ENCODE measurements at regions not wholly inside any gene's neighbourhood (a gene's known extent, or its start where the extent isn't known, plus 50 kb on each side); places are given as distances from the start of the nearest gene placed in this dataset.

- H3K4me1 ChIP-seq: no peaks in the 10 kb centered on the region
- no peaks in the 10 kb centered on the region for H3K9me3 ChIP-seq
- intact Hi-C loops (cut with DNase I): loop anchor here in 1 of 2 donors (10.0 kb wide), 1 partner anchor 283 kb away; no protein-coding TSS in a partner anchor
- H3K27ac ChIP-seq: no peak overlapping the region
- H3K27me3 ChIP-seq: no peaks in the 10 kb centered on the region
- no peak for TF ChIP-seq CTCF (IDR thresholded peaks at IDR 0.05)
- no peak for ATAC-seq
- DNase-seq: no peak
- H3K4me3 ChIP-seq: no peak overlapping the region
- H3K36me3 ChIP-seq: no peaks in the 10 kb centered on the region
Measured at GRCh38 chr4:81358154-81358553, 113.6 kb downstream of the RASGEF1B start.

- Histone ChIP-seq H3K9me3 (no peaks in the 10 kb centered on the region), H3K27ac (no peak overlapping the region), H3K4me3 (no peak overlapping the region), H3K4me1 (peaks cover 0 to 4% of the 10 kb centered on the region in 2 donors), H3K36me3 (no peaks in the 10 kb centered on the region), H3K27me3 (no peaks in the 10 kb centered on the region)
- intact Hi-C loops (cut with DNase I): loop anchor here in 1 of 2 donors (10.0 kb wide), 1 partner anchor 282 kb away; no protein-coding TSS in a partner anchor
- TF ChIP-seq CTCF (IDR thresholded peaks at IDR 0.05): no peak
- DNase-seq (no peak), ATAC-seq (no peak)
Measured at GRCh38 chr4:81356621-81357020, 115.1 kb downstream of the RASGEF1B start.

GRCh38 chr4:81355136-81355535 lies 116.6 kb downstream of the RASGEF1B start:
- no peak overlapping the region for H3K27ac ChIP-seq

GRCh38 chr4:81353861-81354260 lies 117.8 kb downstream of the RASGEF1B start:
- Histone ChIP-seq H3K4me1 (peaks cover 0 to 4% of the 10 kb centered on the region in 2 donors), H3K4me3 (no peak overlapping the region), H3K27ac (no peak overlapping the region), H3K9me3 (no peaks in the 10 kb centered on the region), H3K36me3 (no peaks in the 10 kb centered on the region), H3K27me3 (no peaks in the 10 kb centered on the region)
- DNase-seq (no peak), ATAC-seq (no peak)
- TF ChIP-seq CTCF (IDR thresholded peaks at IDR 0.05): no peak
- intact Hi-C loops (cut with DNase I): loop anchor here in 1 of 2 donors (10.0 kb wide), 1 partner anchor 279 kb away; no protein-coding TSS in a partner anchor

More at GRCh38 chr4:81355136-81355535, 116.6 kb downstream of the RASGEF1B start:
- ATAC-seq: no peak
- intact Hi-C loops (cut with DNase I): loop anchor here in 1 of 2 donors (10.0 kb wide), 1 partner anchor 280 kb away; no protein-coding TSS in a partner anchor
- TF ChIP-seq CTCF (IDR thresholded peaks at IDR 0.05): no peak
- Histone ChIP-seq H3K4me1 (peaks cover 0 to 4% of the 10 kb centered on the region in 2 donors), H3K9me3 (no peaks in the 10 kb centered on the region), H3K27me3 (no peaks in the 10 kb centered on the region), H3K4me3 (no peak overlapping the region), H3K36me3 (no peaks in the 10 kb centered on the region)
- DNase-seq: no peak

GRCh38 chr4:81352446-81352835 lies 119.3 kb downstream of the RASGEF1B start:
- ATAC-seq (no peak), DNase-seq (no peak)
- no peak for TF ChIP-seq CTCF (IDR thresholded peaks at IDR 0.05)
- H3K4me1 ChIP-seq: peaks cover 0 to 4% of the 10 kb centered on the region in 2 donors
- H3K9me3 ChIP-seq: no peaks in the 10 kb centered on the region
- no peaks in the 10 kb centered on the region for H3K27me3 ChIP-seq
- H3K4me3 ChIP-seq: no peak overlapping the region
- intact Hi-C loops (cut with DNase I): loop anchor here in 1 of 2 donors (10.0 kb wide), 1 partner anchor 278 kb away; no protein-coding TSS in a partner anchor
- no peak overlapping the region for H3K27ac ChIP-seq
- no peaks in the 10 kb centered on the region for H3K36me3 ChIP-seq

All from left lung (tissue), 4 donors.